CD14-positive monocyte (primary cell): ENCODE measurements at regions not wholly inside any gene's neighbourhood (a gene's known extent, or its start where the extent isn't known, plus 50 kb on each side); places are given as distances from the start of the nearest gene placed in this dataset.

Experiments used
- DNase-seq, 3 donors: peaks; one replicate each; pipeline ENCODE4 v3.0.0-alpha.2; 2011 to 2022
- H2AFZ ChIP-seq: 2 replicates; pipeline ENCODE4 v1.6.0; 2012; ENCODE audit warnings: mild to moderate bottlenecking, low read depth, low read length, inconsistent platforms; ENCODE audit not compliant: insufficient read depth, poor library complexity, severe bottlenecking
- H3K27ac ChIP-seq, 2 donors: 1 replicate in 1 of 2; 2 replicates in 1 of 2; pipeline ENCODE4 v1.5.1; 2012 to 2013; ENCODE audit warnings: low read length in 2 of 2, control low read depth in 1 of 2, inconsistent platforms in 1 of 2, low read depth in 1 of 2, mild to moderate bottlenecking in 1 of 2
- H3K27me3 ChIP-seq, 2 donors: one replicate each; pipeline versions ENCODE4 v1.6.0 to v1.6.1; 2011 to 2013; ENCODE audit warnings: low read length in 2 of 2; ENCODE audit not compliant: control insufficient read depth in 2 of 2, insufficient read depth in 2 of 2
- H3K36me3 ChIP-seq, 2 donors: replicated peaks in 1 of 2; 1 replicate in 1 of 2; 2 replicates in 1 of 2; pipeline versions ENCODE4 v1.5.1 to v1.6.1; 2012 to 2013; ENCODE audit warnings: low read length in 2 of 2, control low read depth in 1 of 2, inconsistent platforms in 1 of 2, mild to moderate bottlenecking in 1 of 2; ENCODE audit not compliant: insufficient read depth in 2 of 2, control insufficient read depth in 1 of 2
- H3K4me1 ChIP-seq, 2 donors: 1 replicate in 1 of 2; 2 replicates in 1 of 2; pipeline versions ENCODE4 v1.5.1 to v1.6.1; 2012 to 2013; ENCODE audit warnings: low read length in 2 of 2, control low read depth in 1 of 2, inconsistent platforms in 1 of 2, mild to moderate bottlenecking in 1 of 2, moderate library complexity in 1 of 2; ENCODE audit not compliant: insufficient read depth in 2 of 2, control insufficient read depth in 1 of 2
- H3K4me2 ChIP-seq: replicated peaks from 2 replicates; pipeline ENCODE3; 2012; ENCODE audit warnings: low read length, moderate library complexity, mild to moderate bottlenecking; ENCODE audit not compliant: poor library complexity, severe bottlenecking; ENCODE audit errors: extremely low read depth
- H3K4me3 ChIP-seq, 3 experiments: fragments of 200-600 bp in 1 of 3; sonication (generic) in 1 of 3; replicated peaks in 1 of 3; 1 replicate in 2 of 3; 2 replicates in 1 of 3; pipeline ENCODE4 v1.5.1; 2011 to 2013; ENCODE audit warnings: low read length in 3 of 3, mild to moderate bottlenecking in 3 of 3, control low read depth in 2 of 3, low read depth in 2 of 3, inconsistent platforms in 1 of 3, moderate library complexity in 1 of 3
- H3K79me2 ChIP-seq: 2 replicates; pipeline ENCODE4 v1.6.0; 2012; ENCODE audit warnings: mild to moderate bottlenecking, control low read depth, inconsistent platforms, low read length, moderate library complexity; ENCODE audit not compliant: insufficient read depth
- H3K9ac ChIP-seq: 2 replicates; pipeline ENCODE4 v1.6.0; 2017; ENCODE audit warnings: low read length, mild to moderate bottlenecking; ENCODE audit not compliant: insufficient read depth, poor library complexity, severe bottlenecking
- H3K9me3 ChIP-seq, 2 donors: replicated peaks in 1 of 2; 1 replicate in 1 of 2; 2 replicates in 1 of 2; pipeline versions ENCODE4 v1.5.1 to v1.6.1; 2012 to 2013; ENCODE audit warnings: low read length in 2 of 2, control low read depth in 1 of 2; ENCODE audit not compliant: control insufficient read depth in 1 of 2, insufficient read depth in 1 of 2
- H4K20me1 ChIP-seq: 2 replicates; pipeline ENCODE4 v1.6.0; 2012; ENCODE audit warnings: mild to moderate bottlenecking, low read length, control low read depth, moderate library complexity; ENCODE audit not compliant: insufficient read depth
- H3K27ac Mint-ChIP-seq, 7 donors: one replicate each; pipeline ENCODE4 v1.8.0; 2020; ENCODE audit warnings: mild to moderate bottlenecking in 7 of 7, mixed read lengths in 7 of 7, moderate library complexity in 6 of 7, inconsistent platforms in 2 of 7
- H3K27me3 Mint-ChIP-seq, 3 donors: one replicate each; pipeline ENCODE4 v1.8.0; 2021 to 2022; ENCODE audit warnings: low read depth in 3 of 3, mild to moderate bottlenecking in 3 of 3, mixed read lengths in 3 of 3, moderate library complexity in 3 of 3, inconsistent platforms in 1 of 3
- H3K36me3 Mint-ChIP-seq, 2 donors: one replicate each; pipeline ENCODE4 v1.8.0; 2020; ENCODE audit warnings: mixed read lengths in 2 of 2, inconsistent platforms in 1 of 2, mild to moderate bottlenecking in 1 of 2
- H3K4me1 Mint-ChIP-seq: one replicate; pipeline ENCODE4 v1.8.0; 2020; ENCODE audit warnings: mild to moderate bottlenecking, mixed read lengths
- H3K4me3 Mint-ChIP-seq, 2 donors: one replicate each; pipeline ENCODE4 v1.8.0; 2020; ENCODE audit warnings: mild to moderate bottlenecking in 2 of 2, mixed read lengths in 2 of 2, moderate library complexity in 1 of 2
- H3K9me3 Mint-ChIP-seq, 7 donors: one replicate each; pipeline ENCODE4 v1.8.0; 2020 to 2022; ENCODE audit warnings: mixed read lengths in 7 of 7, mild to moderate bottlenecking in 6 of 7, moderate library complexity in 6 of 7, inconsistent platforms in 2 of 7
- CTCF ChIP-seq: fragments of 200-600 bp; IDR thresholded peaks from one replicate; pipeline ENCODE4 v1.8.0; 2022; ENCODE audit warnings: antibody characterized with exemption, mild to moderate bottlenecking
- WGBS: methylation state at CpG from one replicate; pipeline ENCODE4 v1.1.5; 2013; ENCODE audit warnings: missing lambda C conversion rate; ENCODE audit not compliant: insufficient coverage; 5-methylcytosine and 5-hydroxymethylcytosine counted together
- intact Hi-C, 2 donors: fragments of 100-400 bp; cut with micrococcal nuclease; formaldehyde crosslinking; loops; one replicate each; pipeline versions ENCODE4 v1.15.0 to v1.15.1; 2023

- Mint-ChIP-seq H3K4me3 (no peak overlapping the region), H3K27ac (no peak overlapping the region), H3K36me3 (no peaks in the 10 kb centered on the region), H3K4me1 (no peaks in the 10 kb centered on the region), H3K9me3 (peaks cover 2 to 5% (median 3%) of the 10 kb centered on the region in 7 donors), H3K27me3 (peaks cover 2 to 5% (median 5%) of the 10 kb centered on the region in 3 donors)
- intact Hi-C loops = no loop called here
- Histone ChIP-seq H3K36me3 (no peaks in the 10 kb centered on the region), H3K27ac (no peak overlapping the region), H3K27me3 (no peaks in the 10 kb centered on the region), H3K4me1 (no peaks in the 10 kb centered on the region), H3K4me2 (no peak overlapping the region), H3K9me3 (no peaks in the 10 kb centered on the region), H2AFZ (no peak overlapping the region), H3K79me2 (no peaks in the 10 kb centered on the region), H3K4me3 (no peak overlapping the region), H4K20me1 (no peaks in the 10 kb centered on the region), H3K9ac (no peak overlapping the region)
- TF ChIP-seq CTCF = no peak
- WGBS = 89% methylated on average over 10 of the region's 13 CpGs
- DNase-seq = no peak
Observed at GRCh38 chr22:49257551-49257961, 570.1 kb downstream of the BRD1 start.

GRCh38 chr22:49255741-49256318 is 571.8 kb downstream of the BRD1 start:
- no peaks in the 10 kb centered on the region for H3K27me3 ChIP-seq
- H3K9me3 ChIP-seq = no peaks in the 10 kb centered on the region
- H3K9ac ChIP-seq = no peak overlapping the region
- intact Hi-C loops = no loop called here
- TF ChIP-seq CTCF = no peak
- no peaks in the 10 kb centered on the region for H4K20me1 ChIP-seq
- no peaks in the 10 kb centered on the region for H3K36me3 ChIP-seq
- H3K4me3 ChIP-seq = no peak overlapping the region
- DNase-seq = no peak
- H3K27ac Mint-ChIP-seq = peak overlapping the region in 1 of 7 donors; percentile 43
- no peak overlapping the region for H3K4me3 Mint-ChIP-seq
- H3K4me1 ChIP-seq = no peaks in the 10 kb centered on the region
- H3K4me2 ChIP-seq = no peak overlapping the region
- no peaks in the 10 kb centered on the region for H3K79me2 ChIP-seq
- H3K4me1 Mint-ChIP-seq = no peaks in the 10 kb centered on the region
- no peak overlapping the region for H2AFZ ChIP-seq
- H3K27me3 Mint-ChIP-seq = peaks cover 2 to 8% (median 5%) of the 10 kb centered on the region in 3 donors
- H3K36me3 Mint-ChIP-seq = no peaks in the 10 kb centered on the region
- no peak overlapping the region for H3K27ac ChIP-seq
- WGBS = 97% methylated on average over 7 of the region's 17 CpGs
- peaks cover 1 to 5% (median 3%) of the 10 kb centered on the region in 7 donors for H3K9me3 Mint-ChIP-seq
